ENCODE measurements at regions not wholly inside any gene's neighbourhood (a gene's known extent, or its start where the extent isn't known, plus 50 kb on each side); places are given as distances from the start of the nearest gene placed in this dataset.

DNA sequence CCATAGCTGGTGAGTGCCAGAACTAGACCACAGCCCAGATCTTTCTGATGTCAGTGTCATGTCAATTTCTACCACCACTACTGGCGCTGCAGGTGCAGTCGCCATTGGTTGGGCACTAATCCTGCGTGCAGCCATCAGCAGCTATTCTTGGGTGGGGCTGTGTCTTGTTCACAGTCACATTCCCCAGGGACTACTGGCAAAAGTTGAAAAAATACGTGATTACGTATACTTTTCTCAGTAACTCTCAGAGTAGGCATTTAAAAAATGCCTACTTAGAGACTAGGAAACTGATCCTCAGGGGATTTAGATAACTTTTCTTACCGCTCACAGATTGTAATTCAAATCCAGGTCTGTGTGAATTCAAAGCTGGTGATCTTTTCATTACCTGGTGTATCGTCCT lies 127.7 kb downstream of the ADAMTS15 start:
- TF ChIP-seq, protein P1, sequence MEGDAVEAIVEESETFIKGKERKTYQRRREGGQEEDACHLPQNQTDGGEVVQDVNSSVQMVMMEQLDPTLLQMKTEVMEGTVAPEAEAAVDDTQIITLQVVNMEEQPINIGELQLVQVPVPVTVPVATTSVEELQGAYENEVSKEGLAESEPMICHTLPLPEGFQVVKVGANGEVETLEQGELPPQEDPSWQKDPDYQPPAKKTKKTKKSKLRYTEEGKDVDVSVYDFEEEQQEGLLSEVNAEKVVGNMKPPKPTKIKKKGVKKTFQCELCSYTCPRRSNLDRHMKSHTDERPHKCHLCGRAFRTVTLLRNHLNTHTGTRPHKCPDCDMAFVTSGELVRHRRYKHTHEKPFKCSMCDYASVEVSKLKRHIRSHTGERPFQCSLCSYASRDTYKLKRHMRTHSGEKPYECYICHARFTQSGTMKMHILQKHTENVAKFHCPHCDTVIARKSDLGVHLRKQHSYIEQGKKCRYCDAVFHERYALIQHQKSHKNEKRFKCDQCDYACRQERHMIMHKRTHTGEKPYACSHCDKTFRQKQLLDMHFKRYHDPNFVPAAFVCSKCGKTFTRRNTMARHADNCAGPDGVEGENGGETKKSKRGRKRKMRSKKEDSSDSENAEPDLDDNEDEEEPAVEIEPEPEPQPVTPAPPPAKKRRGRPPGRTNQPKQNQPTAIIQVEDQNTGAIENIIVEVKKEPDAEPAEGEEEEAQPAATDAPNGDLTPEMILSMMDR (IDR thresholded peaks at IDR 0.05; ENCODE audit: unreplicated experiment in 3 of 3) = no peak
- H3K9me3 Mint-ChIP-seq = no peaks in the 10 kb centered on the region
- H3K27me3 Mint-ChIP-seq (ENCODE audit: low read depth) = peaks cover under 1% of the 10 kb centered on the region
- H3K4me1 Mint-ChIP-seq = peaks cover 22% of the 10 kb centered on the region
- H3K27ac Mint-ChIP-seq = no peak overlapping the region
- H3K4me3 Mint-ChIP-seq = no peak overlapping the region
- no peaks in the 10 kb centered on the region for H3K36me3 Mint-ChIP-seq (ENCODE audit: low read depth)

DNA sequence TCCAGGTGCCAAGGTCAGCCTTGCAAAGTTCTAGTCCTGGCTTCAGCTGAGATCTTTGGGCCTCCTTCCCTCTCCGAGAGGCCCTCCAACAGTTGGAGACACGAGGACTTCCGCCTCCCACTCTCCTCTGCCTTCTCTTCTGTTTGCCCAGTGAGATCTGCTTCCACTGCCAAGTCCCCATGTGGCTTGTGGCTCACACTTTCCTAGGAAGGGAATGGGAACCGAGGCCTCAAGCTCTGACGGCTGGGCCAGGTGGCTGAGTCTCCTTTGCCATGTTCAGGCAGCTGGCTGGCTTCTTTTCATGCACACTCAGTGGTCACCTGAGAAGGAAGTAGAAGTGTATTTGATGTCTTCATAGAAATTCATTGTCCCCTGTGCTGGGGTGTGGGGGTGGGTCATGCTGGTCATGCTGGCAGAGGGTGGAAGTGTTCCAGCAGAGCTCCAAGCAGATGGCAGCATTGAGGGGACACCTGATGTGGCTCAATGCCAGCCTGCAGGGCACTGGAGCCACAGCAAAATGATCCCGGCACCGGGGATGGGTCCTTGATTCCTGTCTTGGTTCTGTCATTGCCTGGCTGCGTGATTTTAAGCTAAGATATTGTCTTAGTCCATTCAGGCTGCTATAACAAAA lies 130.4 kb downstream of the ADAMTS15 start:
- Mint-ChIP-seq H3K4me1 (peaks cover 29% of the 10 kb centered on the region), H3K36me3 (ENCODE audit: low read depth) (no peaks in the 10 kb centered on the region), H3K27ac (no peak overlapping the region), H3K27me3 (ENCODE audit: low read depth) (peaks cover 4% of the 10 kb centered on the region), H3K9me3 (peaks cover 3% of the 10 kb centered on the region), H3K4me3 (no peak overlapping the region)
- TF ChIP-seq, protein P1 (IDR thresholded peaks at IDR 0.05; ENCODE audit: unreplicated experiment in 3 of 3) = no peak

DNA sequence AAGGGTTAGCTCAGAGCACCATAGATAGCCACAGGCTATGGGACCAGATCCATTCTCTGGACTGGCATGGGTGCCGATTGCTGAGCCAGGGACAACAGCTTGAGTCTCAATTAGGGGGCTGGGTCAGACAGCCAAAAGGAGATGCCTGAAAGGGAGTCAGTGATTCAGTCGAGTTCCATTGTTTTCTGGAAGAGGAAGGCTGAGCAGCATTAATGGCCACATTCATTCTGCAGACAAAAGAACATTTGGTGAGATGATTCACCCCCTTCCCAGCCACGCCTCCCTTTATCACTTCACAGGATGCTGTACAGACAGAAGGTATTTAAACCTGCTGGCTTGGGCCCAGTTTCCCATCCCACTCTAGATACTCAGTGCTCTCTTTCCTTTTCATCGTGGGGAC lies 131.9 kb downstream of the ADAMTS15 start:
- peaks cover 4% of the 10 kb centered on the region for H3K27me3 Mint-ChIP-seq (ENCODE audit: low read depth)
- TF ChIP-seq, protein P1 (IDR thresholded peaks at IDR 0.05; ENCODE audit: unreplicated experiment in 3 of 3) = no peak
- H3K27ac Mint-ChIP-seq = peak overlapping the region; percentile 42 to 95 (median 90)
- peaks cover 3% of the 10 kb centered on the region for H3K9me3 Mint-ChIP-seq
- peaks cover 29% of the 10 kb centered on the region for H3K4me1 Mint-ChIP-seq
- H3K36me3 Mint-ChIP-seq (ENCODE audit: low read depth) = no peaks in the 10 kb centered on the region
- H3K4me3 Mint-ChIP-seq = no peak overlapping the region

DNA sequence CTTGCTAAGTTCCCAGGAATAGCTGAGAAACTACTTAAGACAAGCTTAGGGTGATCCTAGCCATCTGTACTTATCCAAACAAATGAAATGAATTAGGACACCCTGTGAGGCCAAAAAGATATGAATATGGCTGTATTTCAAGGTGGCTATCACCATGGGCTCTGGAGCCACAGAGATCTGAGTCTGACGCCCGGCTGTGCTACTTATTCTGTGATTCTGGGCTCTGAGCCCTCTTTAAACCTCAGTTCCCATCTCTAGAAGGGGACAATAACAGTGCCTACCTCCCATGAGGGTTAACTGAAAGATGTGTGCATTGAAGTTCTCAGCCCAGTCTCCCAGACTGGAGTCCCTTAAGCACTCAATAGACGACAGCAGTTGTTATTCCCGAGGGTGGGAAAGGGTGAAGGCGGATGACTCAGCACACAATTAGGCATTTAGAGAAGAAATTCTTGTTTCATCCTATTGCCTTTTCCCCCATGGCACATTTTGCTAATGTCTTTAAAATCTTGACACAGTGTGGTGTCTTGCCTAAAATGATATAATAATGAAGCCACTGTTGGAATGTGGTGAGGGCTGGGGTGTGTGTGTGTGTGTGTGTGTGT lies 132.5 kb downstream of the ADAMTS15 start:
- no peaks in the 10 kb centered on the region for H3K36me3 Mint-ChIP-seq (ENCODE audit: low read depth)
- TF ChIP-seq, protein P1 (IDR thresholded peaks at IDR 0.05; ENCODE audit: unreplicated experiment in 3 of 3) = no peak
- H3K9me3 Mint-ChIP-seq = peaks cover 4% of the 10 kb centered on the region
- peaks cover 4% of the 10 kb centered on the region for H3K27me3 Mint-ChIP-seq (ENCODE audit: low read depth)
- peak overlapping the region; percentile 42 to 95 (median 90) for H3K27ac Mint-ChIP-seq
- H3K4me3 Mint-ChIP-seq = no peak overlapping the region
- peaks cover 29% of the 10 kb centered on the region for H3K4me1 Mint-ChIP-seq

DNA sequence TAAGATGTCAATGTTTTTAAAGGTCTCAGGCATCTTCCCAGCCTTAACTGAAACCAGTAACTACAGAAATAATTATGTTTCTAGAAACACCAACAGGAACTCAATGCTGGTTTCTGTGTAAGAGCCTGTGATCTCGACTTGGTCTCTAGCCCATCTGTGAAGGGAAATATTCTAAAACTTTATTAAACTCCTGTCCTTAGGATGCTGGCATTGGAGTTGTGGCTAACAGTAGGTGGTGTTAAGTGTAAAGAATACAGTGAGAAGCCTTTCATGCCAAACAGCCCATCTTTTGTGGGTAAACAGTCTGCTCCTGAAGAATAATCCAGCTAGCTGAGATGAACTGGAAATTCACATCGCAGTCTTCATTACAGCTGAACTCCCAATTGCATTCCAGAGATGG lies 133.2 kb downstream of the ADAMTS15 start:
- Mint-ChIP-seq H3K9me3 (peaks cover 8% of the 10 kb centered on the region), H3K4me3 (no peak overlapping the region), H3K27me3 (ENCODE audit: low read depth) (peaks cover 4% of the 10 kb centered on the region), H3K27ac (peak overlapping the region; percentile 42 to 95 (median 90)), H3K4me1 (peaks cover 29% of the 10 kb centered on the region), H3K36me3 (ENCODE audit: low read depth) (no peaks in the 10 kb centered on the region)
- TF ChIP-seq, protein P1 (IDR thresholded peaks at IDR 0.05; ENCODE audit: unreplicated experiment in 3 of 3) = no peak

DNA sequence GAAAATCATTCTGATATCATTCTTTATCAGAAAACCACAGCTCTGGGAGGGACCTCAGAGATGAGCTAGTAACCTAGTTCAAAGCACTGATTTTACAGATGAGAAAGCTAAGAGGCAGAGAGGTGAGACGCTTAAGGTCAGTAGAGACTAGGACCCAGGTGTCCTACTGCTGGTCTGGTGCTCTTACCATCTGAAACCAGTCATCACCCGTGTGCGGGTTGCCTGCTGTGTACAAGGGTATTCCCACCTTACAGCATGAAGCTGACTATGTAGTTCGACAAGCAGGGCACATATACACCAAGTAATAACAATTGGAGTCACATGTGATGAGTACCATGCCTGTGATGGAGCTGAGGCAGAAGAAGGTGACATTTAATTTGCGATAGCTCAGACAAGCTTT lies 133.7 kb downstream of the ADAMTS15 start:
- Mint-ChIP-seq H3K9me3 (peaks cover 8% of the 10 kb centered on the region), H3K27me3 (ENCODE audit: low read depth) (peaks cover 4% of the 10 kb centered on the region), H3K4me3 (no peak overlapping the region), H3K27ac (peak overlapping the region in 2 of 3 experiments; percentile 36 to 90), H3K4me1 (peaks cover 29% of the 10 kb centered on the region), H3K36me3 (ENCODE audit: low read depth) (no peaks in the 10 kb centered on the region)
- TF ChIP-seq, protein P1 (IDR thresholded peaks at IDR 0.05; ENCODE audit: unreplicated experiment in 3 of 3) = no peak
